ENCODE measurements at regions not wholly inside any gene's neighbourhood (a gene's known extent, or its start where the extent isn't known, plus 50 kb on each side); places are given as distances from the start of the nearest gene placed in this dataset.

DNA sequence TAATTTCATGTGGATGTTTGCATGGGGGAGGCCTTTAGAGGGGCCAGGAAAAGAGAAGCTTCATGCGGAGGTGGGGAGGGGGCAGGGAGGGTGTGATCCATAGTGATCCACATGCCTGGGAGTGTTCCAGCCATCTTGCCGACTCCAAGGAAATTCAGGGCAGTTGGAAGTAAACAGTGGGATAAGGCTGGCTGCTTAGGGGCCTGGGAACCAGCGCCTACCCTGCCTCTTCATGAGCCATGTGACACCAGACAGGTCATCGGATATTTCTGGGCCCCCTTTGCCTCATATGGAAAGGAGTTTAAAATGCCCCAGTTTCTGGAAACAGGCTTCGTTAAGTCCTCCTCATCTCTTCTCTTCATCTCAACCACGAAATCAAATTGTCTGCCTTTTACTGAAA is 983.2 kb downstream of the BCL11B start:
- ATAC-seq (ENCODE audit: low read depth) (no peak), DNase-seq (no peak)
- no peaks in the 10 kb centered on the region for H3K36me3 Mint-ChIP-seq (ENCODE audit: low read depth)
- H3K4me3 Mint-ChIP-seq, result no peak overlapping the region
- peaks cover 18% of the 10 kb centered on the region for H3K9me3 Mint-ChIP-seq
- ChIA-PET POLR2A (no interaction called here), CTCF (no interaction called here)
- intact Hi-C loops (cut with micrococcal nuclease), result no loop called here
- H3K27ac Mint-ChIP-seq, result no peak overlapping the region
- no peaks in the 10 kb centered on the region for H3K4me1 Mint-ChIP-seq
- no peaks in the 10 kb centered on the region for H3K27me3 Mint-ChIP-seq
- TF ChIP-seq, protein P1, sequence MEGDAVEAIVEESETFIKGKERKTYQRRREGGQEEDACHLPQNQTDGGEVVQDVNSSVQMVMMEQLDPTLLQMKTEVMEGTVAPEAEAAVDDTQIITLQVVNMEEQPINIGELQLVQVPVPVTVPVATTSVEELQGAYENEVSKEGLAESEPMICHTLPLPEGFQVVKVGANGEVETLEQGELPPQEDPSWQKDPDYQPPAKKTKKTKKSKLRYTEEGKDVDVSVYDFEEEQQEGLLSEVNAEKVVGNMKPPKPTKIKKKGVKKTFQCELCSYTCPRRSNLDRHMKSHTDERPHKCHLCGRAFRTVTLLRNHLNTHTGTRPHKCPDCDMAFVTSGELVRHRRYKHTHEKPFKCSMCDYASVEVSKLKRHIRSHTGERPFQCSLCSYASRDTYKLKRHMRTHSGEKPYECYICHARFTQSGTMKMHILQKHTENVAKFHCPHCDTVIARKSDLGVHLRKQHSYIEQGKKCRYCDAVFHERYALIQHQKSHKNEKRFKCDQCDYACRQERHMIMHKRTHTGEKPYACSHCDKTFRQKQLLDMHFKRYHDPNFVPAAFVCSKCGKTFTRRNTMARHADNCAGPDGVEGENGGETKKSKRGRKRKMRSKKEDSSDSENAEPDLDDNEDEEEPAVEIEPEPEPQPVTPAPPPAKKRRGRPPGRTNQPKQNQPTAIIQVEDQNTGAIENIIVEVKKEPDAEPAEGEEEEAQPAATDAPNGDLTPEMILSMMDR (IDR thresholded peaks at IDR 0.05), result no peak

DNA sequence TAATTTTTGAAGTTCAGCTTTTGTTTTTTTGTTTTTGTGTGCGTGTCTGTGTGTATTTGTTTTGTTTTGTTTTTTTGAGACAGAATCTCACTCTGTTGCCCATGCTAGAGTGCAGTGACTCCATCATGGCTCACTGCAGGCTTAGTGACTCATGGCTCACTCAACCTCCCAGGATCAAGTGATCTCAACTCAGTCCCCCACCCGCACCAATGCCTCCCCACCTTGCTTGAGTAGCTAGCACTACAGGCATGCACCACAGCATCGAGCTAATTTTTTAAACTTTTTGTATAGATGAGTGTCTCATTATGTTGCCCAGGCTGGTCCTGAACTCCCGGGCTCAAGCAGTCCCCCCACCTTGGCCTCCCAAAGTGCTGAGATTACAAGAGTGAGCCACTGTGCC is 981.4 kb downstream of the BCL11B start:
- intact Hi-C loops (cut with micrococcal nuclease), result no loop called here
- Mint-ChIP-seq H3K4me3 (no peak overlapping the region), H3K36me3 (ENCODE audit: low read depth) (no peaks in the 10 kb centered on the region), H3K4me1 (no peaks in the 10 kb centered on the region), H3K27me3 (no peaks in the 10 kb centered on the region), H3K9me3 (peaks cover 13% of the 10 kb centered on the region), H3K27ac (no peak overlapping the region)
- ATAC-seq (ENCODE audit: low read depth), result no peak
- no peak for DNase-seq
- TF ChIP-seq, protein P1 (IDR thresholded peaks at IDR 0.05), result no peak
- ChIA-PET POLR2A (no interaction called here), CTCF (no interaction called here)

GRCh38 chr14:98292191-98292590 is 979.8 kb downstream of the BCL11B start:
- TF ChIP-seq, protein P1 (IDR thresholded peaks at IDR 0.05), result no peak
- no peak for DNase-seq
- H3K9me3 Mint-ChIP-seq, result peaks cover 7% of the 10 kb centered on the region
- H3K27me3 Mint-ChIP-seq, result no peaks in the 10 kb centered on the region
- intact Hi-C loops (cut with micrococcal nuclease), result no loop called here
- CTCF ChIA-PET, result no interaction called here
- no peaks in the 10 kb centered on the region for H3K4me1 Mint-ChIP-seq
- no peaks in the 10 kb centered on the region for H3K36me3 Mint-ChIP-seq (ENCODE audit: low read depth)
- H3K27ac Mint-ChIP-seq, result no peak overlapping the region
- ATAC-seq (ENCODE audit: low read depth), result no peak
- H3K4me3 Mint-ChIP-seq, result no peak overlapping the region
- POLR2A ChIA-PET, result no interaction called here

DNA sequence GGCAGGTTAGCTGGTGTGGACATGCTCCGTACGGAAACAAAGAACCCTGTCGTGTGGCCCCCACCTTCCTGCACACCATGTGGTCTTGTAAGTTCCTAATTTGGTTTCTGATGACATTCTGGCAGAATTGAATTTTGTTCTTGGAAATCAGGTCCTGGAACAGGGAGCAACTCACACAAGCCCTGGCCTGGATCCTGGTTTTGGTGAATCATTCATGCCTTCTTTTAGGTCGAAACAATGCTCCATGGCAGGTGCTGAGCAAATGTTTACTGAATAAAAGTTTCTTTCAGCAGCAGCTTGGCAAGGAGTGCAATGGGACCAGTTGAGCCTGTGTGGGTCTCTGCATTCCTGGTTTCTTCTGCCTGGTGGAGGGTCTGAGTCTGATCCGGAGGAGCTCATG is 978.4 kb downstream of the BCL11B start:
- Mint-ChIP-seq H3K27ac (no peak overlapping the region), H3K9me3 (peaks cover 5% of the 10 kb centered on the region), H3K36me3 (ENCODE audit: low read depth) (no peaks in the 10 kb centered on the region), H3K27me3 (no peaks in the 10 kb centered on the region), H3K4me1 (no peaks in the 10 kb centered on the region), H3K4me3 (no peak overlapping the region)
- DNase-seq, result no peak
- intact Hi-C loops (cut with micrococcal nuclease), result no loop called here
- TF ChIP-seq, protein P1 (IDR thresholded peaks at IDR 0.05), result no peak
- ChIA-PET POLR2A (no interaction called here), CTCF (no interaction called here)
- no peak for ATAC-seq (ENCODE audit: low read depth)

DNA sequence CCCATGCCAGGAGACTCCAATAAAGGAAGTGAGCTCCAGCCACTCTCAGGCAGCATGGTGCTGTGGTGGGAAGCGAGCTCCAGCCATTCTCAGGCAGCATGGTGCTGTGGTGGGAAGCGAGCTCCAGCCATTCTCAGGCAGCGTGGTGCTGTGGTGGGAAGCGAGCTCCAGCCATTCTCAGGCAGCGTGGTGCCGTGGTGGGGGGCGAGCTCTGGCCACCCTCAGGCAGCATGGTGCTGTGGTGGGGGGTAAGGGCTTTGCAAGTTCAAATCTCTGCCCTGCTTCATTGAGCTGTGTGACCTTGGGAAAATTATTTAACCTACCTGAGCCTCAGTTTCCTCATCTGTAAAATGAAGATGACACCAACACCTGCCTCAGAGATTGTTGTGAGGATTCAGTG is 975.1 kb downstream of the BCL11B start:
- CTCF ChIA-PET, result no interaction called here
- TF ChIP-seq, protein P1 (IDR thresholded peaks at IDR 0.05), result no peak
- no peaks in the 10 kb centered on the region for H3K27me3 Mint-ChIP-seq
- H3K4me1 Mint-ChIP-seq, result no peaks in the 10 kb centered on the region
- no peak for DNase-seq
- no peak overlapping the region for H3K4me3 Mint-ChIP-seq
- H3K36me3 Mint-ChIP-seq (ENCODE audit: low read depth), result no peaks in the 10 kb centered on the region
- POLR2A ChIA-PET, result no interaction called here
- no peak overlapping the region for H3K27ac Mint-ChIP-seq
- ATAC-seq (ENCODE audit: low read depth), result no peak
- intact Hi-C loops (cut with micrococcal nuclease), result no loop called here
- H3K9me3 Mint-ChIP-seq, result peaks cover 4% of the 10 kb centered on the region

Data from activated B cell treated with CpG ODN at 0.5 μM for 24 hours (primary cell).